ENCODE measurements at regions not wholly inside any gene's neighbourhood (a gene's known extent, or its start where the extent isn't known, plus 50 kb on each side); places are given as distances from the start of the nearest gene placed in this dataset.

GRCh38 chr18:27899893-27900292 lies 277.0 kb downstream of the CDH2 start:
- no peak for DNase-seq (ENCODE audit: low read depth in 4 of 4, low spot score in 3 of 4)

GRCh38 chr18:27894746-27895145 lies 282.2 kb downstream of the CDH2 start:
- no peak for DNase-seq (ENCODE audit: low read depth in 4 of 4, low spot score in 3 of 4)

GRCh38 chr18:27887711-27888495 lies 289.0 kb downstream of the CDH2 start:
- no peak for DNase-seq (ENCODE audit: low read depth in 4 of 4, low spot score in 3 of 4)

- no peak for DNase-seq (ENCODE audit: low read depth in 4 of 4, low spot score in 3 of 4)
These were observed 289.6 kb downstream of the CDH2 start for GRCh38 chr18:27887287-27887686.

GRCh38 chr18:27879540-27879939 lies 297.4 kb downstream of the CDH2 start:
- DNase-seq (ENCODE audit: low read depth in 4 of 4, low spot score in 3 of 4) = no peak

GRCh38 chr18:27871726-27872125 lies 305.2 kb downstream of the CDH2 start:
- DNase-seq (ENCODE audit: low read depth in 4 of 4, low spot score in 3 of 4) = no peak

GRCh38 chr18:27869735-27870134 lies 307.2 kb downstream of the CDH2 start:
- DNase-seq (ENCODE audit: low read depth in 4 of 4, low spot score in 3 of 4) = no peak

- DNase-seq (ENCODE audit: low read depth in 4 of 4, low spot score in 3 of 4) = no peak
These were observed 311.5 kb downstream of the CDH2 start for GRCh38 chr18:27865431-27865830.

GRCh38 chr18:27863780-27864430 lies 313.0 kb downstream of the CDH2 start:
- no peak for DNase-seq (ENCODE audit: low read depth in 4 of 4, low spot score in 3 of 4)

- DNase-seq (ENCODE audit: low read depth in 4 of 4, low spot score in 3 of 4) = no peak
These were observed 314.8 kb downstream of the CDH2 start for GRCh38 chr18:27862041-27862682.

GRCh38 chr18:27861539-27861938 lies 315.4 kb downstream of the CDH2 start:
- peak in 1 of 4 donors; percentile 33 for DNase-seq (ENCODE audit: low read depth in 4 of 4, low spot score in 3 of 4)

- no peak for DNase-seq (ENCODE audit: low read depth in 4 of 4, low spot score in 3 of 4)
These were observed 316.2 kb downstream of the CDH2 start for GRCh38 chr18:27860701-27861107.

- DNase-seq (ENCODE audit: low read depth in 4 of 4, low spot score in 3 of 4) = no peak
These were observed 316.9 kb downstream of the CDH2 start for GRCh38 chr18:27860011-27860410.

- DNase-seq (ENCODE audit: low read depth in 4 of 4, low spot score in 3 of 4) = no peak
These were observed 320.1 kb downstream of the CDH2 start for GRCh38 chr18:27856820-27857219.

GRCh38 chr18:27855486-27855885 lies 321.4 kb downstream of the CDH2 start:
- no peak for DNase-seq (ENCODE audit: low read depth in 4 of 4, low spot score in 3 of 4)

- DNase-seq (ENCODE audit: low read depth in 4 of 4, low spot score in 3 of 4) = no peak
These were observed 322.3 kb downstream of the CDH2 start for GRCh38 chr18:27854631-27855030.

GRCh38 chr18:27848336-27848735 lies 328.6 kb downstream of the CDH2 start:
- no peak for DNase-seq (ENCODE audit: low read depth in 4 of 4, low spot score in 3 of 4)

- DNase-seq (ENCODE audit: low read depth in 4 of 4, low spot score in 3 of 4) = no peak
These were observed 329.5 kb downstream of the CDH2 start for GRCh38 chr18:27847412-27847811.

- no peak for DNase-seq (ENCODE audit: low read depth in 4 of 4, low spot score in 3 of 4)
These were observed 331.0 kb downstream of the CDH2 start for GRCh38 chr18:27845897-27846296.

- no peak for DNase-seq (ENCODE audit: low read depth in 4 of 4, low spot score in 3 of 4)
These were observed 332.9 kb downstream of the CDH2 start for GRCh38 chr18:27843783-27844777.

- DNase-seq (ENCODE audit: low read depth in 4 of 4, low spot score in 3 of 4) = no peak
These were observed 337.8 kb downstream of the CDH2 start for GRCh38 chr18:27839141-27839540.

All from right renal pelvis (tissue), 4 donors.